C4-2B (cell line): ENCODE measurements at regions not wholly inside any gene's neighbourhood (a gene's known extent, or its start where the extent isn't known, plus 50 kb on each side); places are given as distances from the start of the nearest gene placed in this dataset.

Source experiments
- ZFX ChIP-seq: fragments of 450-650 bp; IDR thresholded peaks from 2 replicates; pipeline ENCODE4 v1.6.1; 2017
- TF ChIP-seq, protein P1 (sequence below): fragments of 450-650 bp; conservative IDR thresholded peaks from 2 replicates; pipeline ENCODE4 v1.5.1; 2017; ENCODE audit warnings: mild to moderate bottlenecking

DNA sequence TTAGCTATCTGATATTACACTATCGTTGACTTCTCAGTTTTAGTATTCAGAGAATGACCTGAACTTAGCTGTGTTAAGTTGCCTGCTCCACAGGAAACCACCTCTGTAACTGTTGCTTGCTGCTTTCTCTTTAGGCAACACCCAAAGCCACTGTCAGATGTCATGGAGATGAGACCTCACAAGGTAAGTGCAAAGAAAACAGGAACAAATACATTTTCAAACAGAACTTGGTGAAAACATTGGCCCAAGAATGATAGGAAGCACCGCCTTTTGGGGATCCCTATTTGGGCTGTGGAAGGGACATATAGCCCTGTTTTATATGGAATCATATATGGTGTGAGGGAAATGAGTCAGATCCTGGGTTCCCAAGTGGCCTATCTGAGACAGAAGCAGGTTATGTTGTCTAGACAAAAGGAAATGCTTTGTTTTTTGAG, 143.4 kb downstream of the UBE2E3 start:
- TF ChIP-seq, protein P1, sequence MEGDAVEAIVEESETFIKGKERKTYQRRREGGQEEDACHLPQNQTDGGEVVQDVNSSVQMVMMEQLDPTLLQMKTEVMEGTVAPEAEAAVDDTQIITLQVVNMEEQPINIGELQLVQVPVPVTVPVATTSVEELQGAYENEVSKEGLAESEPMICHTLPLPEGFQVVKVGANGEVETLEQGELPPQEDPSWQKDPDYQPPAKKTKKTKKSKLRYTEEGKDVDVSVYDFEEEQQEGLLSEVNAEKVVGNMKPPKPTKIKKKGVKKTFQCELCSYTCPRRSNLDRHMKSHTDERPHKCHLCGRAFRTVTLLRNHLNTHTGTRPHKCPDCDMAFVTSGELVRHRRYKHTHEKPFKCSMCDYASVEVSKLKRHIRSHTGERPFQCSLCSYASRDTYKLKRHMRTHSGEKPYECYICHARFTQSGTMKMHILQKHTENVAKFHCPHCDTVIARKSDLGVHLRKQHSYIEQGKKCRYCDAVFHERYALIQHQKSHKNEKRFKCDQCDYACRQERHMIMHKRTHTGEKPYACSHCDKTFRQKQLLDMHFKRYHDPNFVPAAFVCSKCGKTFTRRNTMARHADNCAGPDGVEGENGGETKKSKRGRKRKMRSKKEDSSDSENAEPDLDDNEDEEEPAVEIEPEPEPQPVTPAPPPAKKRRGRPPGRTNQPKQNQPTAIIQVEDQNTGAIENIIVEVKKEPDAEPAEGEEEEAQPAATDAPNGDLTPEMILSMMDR: no peak
- TF ChIP-seq ZFX: no peak
